ENCODE measurements at regions not wholly inside any gene's neighbourhood (a gene's known extent, or its start where the extent isn't known, plus 50 kb on each side); places are given as distances from the start of the nearest gene placed in this dataset.
A peak's percentile ranks its signal among the peaks of the same experiment; 100 is the strongest.

DNA sequence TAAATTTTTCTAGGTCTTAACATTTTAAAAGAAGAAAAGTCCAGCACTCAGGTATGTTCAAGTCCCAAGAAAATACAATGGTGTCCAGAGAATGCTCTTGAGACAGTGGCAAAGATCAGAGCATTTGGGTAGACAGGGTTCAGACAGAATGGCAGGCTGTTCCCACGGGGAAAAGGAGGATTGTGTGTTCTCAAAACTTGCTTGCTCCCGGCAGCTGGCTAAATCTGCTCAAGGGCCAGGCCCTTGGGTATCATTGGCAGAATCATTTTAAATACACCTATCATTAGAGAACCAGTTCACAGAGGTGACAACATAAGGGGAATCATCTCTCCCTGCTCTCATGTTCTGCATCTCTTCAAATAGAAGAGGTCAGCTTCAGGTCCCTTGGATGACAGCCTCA lies 456.3 kb downstream of the DTHD1 start:
- no peak for DNase-seq

- DNase-seq: peak; percentile 50
These were observed 459.4 kb downstream of the DTHD1 start for GRCh38 chr4:36740796-36741310.

DNA sequence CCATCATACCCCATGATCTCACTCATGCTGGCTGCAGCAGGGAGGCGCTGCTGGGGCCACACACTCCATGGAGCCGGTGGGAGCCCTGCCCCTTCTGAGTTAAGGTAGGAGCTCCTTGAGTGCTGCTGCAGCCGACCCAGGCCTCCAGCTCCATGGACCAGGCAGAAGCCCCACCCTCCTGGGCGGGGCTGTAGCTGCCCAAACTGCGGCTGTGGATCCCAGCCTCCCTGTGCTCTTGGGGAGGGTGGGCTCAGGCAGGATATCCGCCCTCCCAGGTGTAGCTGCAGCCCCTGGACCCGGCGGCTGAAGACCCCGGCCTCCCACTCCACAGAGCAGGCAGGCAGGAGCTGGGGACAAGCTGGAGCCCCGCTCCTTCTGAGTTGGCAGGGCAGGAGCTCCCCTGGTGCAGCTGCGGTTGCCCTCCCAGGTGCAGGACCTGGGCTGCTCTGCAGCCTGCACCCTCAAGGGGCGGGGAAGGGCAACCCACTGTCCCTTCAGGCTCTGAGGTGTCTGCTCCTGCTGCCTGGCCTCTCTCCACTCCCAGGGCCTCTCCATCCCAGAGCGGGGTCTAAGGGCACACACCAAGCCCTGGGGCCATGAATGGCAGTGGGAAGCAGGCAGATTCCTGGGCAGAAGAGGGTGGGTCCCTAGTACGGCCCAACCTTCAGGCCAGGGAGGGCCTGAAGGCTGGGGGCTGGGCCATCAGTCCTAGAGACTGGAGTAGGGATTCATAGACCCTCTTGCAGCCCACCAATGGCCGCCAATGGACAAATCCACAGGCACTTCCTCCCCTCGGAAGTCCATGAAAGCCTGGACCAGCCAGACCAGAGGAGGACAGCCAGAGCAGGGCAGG lies 466.1 kb downstream of the DTHD1 start:
- no peak for DNase-seq

- no peak for DNase-seq
These were observed 471.6 kb downstream of the DTHD1 start for GRCh38 chr4:36753048-36753447.

DNA sequence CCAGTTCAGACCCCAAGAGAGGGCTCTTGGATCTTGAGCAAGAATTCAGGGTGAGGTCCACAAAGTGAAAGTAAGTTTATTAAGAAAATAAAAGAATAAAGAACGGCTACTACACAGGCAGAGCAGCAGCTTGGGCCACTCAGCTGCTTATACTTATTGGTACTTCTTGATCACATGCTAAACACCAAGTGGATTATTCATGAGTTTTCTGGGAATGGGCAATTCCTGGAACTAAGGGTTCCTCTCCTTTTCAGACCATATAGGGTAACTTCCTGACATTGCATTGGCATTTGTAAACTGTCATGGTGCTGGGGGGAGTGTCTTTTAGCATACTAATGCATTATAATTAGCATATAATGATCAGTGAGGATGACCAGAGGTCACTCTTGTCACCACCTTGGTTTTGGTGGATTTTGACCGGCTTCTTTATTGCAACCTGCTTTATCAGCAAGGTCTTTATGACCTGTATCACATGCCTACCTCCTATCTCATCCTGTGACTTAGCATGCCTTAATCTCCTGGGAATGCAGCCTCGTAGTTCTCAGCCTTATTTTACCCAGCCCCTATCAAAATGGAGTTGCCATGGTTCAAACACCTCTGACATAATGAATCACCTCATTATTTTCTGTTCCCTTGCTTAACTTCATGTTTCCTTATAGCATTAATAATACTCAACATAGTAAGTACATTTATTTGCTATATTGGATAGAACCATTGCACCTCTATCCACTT lies 476.3 kb downstream of the DTHD1 start:
- no peak for DNase-seq

GRCh38 chr4:36758312-36759178 lies 477.1 kb downstream of the DTHD1 start:
- no peak for DNase-seq

DNA sequence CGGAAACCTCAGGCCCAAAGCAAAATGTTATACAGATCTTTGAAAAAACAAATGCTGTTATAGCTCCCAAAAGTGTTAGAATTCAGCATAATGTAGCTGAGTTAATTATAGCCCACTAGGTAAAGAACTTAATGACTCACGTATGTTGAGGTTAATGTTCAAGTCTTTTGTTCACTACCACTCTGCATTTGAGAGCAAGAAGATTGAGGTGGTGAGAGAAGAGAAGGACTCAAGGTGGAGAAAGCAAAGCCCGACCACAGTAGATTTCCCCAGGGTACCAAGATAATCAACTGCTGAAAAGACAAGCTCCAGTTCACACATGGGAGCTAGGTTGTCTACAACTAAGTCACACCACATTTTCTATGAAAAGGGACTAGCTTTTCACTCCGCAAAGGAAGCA lies 480.2 kb downstream of the DTHD1 start:
- DNase-seq: no peak

DNA sequence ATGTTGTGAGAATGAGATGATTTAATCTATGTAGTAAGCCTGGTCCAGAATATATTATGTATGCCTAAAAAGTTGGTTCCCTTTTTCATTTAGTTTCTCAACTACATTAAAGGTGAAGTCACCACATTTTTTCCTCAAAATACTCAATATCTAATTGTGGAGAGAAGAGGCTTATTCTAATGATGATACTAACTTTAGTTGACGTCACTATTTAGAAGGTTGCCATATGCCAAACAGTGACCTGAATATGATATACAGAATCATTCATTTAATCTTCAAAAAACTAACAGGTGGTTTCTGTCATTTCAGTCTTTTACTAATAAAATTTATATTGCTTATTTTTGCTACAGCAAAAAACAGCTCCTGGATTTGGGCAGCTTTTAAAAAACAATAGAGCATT lies 480.7 kb upstream of the NWD2 start:
- no peak for DNase-seq

GRCh38 chr4:36767596-36767995 lies 476.9 kb upstream of the NWD2 start:
- no peak for DNase-seq

DNA sequence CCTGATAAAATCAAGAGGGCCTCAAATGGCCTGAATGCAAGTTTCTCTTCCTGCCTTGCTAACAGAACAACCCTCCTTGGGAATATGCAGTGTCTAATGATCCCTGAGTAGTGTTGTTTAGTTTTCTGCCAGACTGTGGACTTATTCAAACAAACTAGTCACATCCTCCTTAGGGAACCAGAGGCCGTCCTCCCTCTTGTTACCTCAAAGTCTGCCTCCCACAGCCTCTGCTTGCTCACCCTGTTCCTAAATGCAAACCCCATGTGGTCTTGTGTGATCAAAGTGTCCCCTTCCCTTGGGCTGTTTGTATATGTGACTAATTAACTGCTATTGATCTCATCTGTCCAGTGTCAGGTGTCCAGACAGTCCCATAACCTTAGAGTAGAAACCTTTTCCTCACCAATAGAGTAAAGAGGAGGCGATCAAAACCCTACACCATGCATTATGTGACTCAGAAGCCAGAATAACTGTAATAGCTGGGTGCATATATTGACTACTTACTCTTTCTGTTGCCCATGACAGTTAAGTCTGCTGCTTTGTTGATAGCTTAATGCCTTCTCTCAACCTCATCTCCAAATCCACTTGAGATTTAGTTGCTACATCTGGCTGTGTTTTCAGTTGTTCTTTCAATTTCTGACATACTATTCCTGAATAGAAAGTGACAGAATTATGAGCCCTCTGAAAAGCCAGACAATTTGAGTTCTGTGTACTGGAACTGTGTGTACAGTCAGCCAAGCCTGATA lies 473.0 kb upstream of the NWD2 start:
- no peak for DNase-seq

DNA sequence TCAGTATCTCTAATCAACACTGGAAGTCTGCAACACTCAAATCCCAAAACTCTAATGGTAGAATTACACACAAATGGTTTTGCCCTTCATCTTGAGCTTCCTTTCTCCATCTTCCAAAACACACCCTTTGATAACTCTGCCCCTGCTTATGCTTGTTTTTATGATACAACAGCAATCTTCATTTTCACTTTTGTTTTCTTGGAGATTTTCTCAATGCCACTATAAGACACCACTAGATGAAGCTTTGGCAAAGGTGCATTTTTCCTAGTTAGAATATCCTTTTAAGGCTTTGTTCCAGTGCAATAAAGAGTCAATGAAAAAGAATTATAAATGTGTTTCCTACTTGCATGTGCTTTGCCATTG lies 472.4 kb upstream of the NWD2 start:
- no peak for DNase-seq

- no peak for DNase-seq
These were observed 471.1 kb upstream of the NWD2 start for GRCh38 chr4:36773467-36773866.

DNA sequence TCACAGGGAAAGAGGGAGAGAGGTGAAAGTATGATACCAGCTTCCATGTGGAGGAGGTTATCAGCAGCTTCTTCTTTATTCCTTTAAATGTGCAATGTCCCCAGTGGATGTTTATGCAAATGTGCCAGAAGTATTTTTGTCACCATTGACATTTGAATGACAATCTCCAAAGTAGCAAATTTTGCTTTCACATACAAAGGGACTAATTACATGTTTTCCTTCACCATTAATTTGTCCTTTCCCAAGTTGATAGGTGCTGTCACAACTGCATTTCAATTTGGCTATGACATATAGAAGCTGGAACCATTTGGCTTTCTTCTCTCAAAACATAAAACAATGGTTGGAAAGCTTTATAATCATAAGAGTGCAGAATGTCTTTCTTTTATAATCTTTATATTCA lies 469.0 kb upstream of the NWD2 start:
- no peak for DNase-seq

- no peak for DNase-seq
These were observed 464.9 kb upstream of the NWD2 start for GRCh38 chr4:36779601-36780000.

DNA sequence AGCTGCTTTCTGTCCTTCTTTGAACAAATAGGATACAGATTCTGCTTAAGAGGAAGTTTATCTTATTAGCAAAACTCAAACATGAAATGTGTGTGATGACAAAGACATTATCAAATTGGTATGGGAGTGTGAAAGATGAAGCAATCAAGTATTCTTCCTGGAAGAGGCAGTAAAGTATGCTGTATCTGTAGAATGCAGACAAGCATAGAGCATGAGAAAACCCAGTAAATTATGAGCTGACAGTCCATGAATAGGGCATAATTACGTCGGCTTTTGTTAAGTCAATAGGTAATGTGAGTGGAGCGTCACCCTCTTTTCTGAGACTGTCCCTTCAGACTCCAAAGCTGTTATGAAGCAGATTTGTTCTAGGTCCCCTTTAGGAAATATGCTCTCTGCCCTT lies 458.6 kb upstream of the NWD2 start:
- peak; percentile 59 for DNase-seq

DNA sequence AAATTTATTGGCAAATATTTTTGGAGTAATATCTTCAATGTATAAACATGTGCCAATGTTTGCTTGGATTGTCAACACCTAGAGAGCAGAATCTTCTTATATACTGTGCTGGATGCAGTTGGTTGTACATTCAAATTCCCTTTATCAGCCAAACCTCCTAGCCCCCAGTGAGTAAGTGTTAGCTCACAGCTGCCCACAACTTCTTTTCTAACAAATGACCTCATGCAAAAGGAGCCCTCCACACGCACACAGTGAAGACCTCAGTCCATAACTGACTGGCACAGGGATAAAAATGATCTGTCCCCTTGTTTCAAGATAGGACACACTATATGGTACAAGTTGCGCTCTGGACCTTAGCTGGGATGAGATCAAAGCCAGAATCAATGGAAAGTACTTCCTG lies 458.0 kb upstream of the NWD2 start:
- no peak for DNase-seq

DNA sequence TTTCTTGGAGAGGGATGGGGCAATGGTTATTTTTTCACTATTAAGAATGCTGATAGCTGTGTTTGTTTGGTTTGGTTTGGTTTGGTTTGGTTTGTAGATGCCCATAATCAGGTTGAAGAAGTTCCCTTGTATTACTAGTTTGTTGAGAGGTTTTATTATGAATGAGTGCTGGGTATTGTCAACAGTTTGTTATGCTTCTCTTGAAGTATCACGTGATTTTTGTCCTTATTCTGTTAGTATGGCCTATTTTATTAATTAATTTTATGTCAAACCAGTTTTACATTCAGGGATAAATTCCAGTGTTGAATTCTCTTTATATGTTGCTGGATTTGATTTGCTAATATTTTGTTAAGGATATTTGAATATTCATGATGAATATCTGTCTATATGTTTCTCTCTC lies 449.8 kb upstream of the NWD2 start:
- DNase-seq: no peak

DNA sequence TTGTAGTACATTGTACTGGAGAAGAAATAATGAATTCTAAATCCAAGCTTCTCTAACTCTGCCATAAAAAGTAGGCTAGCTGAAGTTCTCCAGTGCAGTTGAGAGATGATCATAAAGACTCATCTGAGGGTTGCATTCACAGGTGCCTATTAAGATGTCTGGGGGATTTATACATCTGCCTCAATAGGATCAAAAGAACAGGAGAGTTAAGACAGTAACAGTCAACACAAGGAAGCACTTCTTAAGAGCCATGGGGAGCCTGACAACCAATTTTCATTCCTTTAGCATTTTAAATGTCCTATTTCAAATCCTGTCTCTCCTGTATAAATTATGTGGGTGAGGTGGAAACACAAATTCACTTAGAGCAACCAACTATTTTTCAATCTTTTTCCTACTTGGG lies 432.4 kb upstream of the NWD2 start:
- DNase-seq: no peak

- DNase-seq: no peak
These were observed 429.0 kb upstream of the NWD2 start for GRCh38 chr4:36815536-36815935.

DNA sequence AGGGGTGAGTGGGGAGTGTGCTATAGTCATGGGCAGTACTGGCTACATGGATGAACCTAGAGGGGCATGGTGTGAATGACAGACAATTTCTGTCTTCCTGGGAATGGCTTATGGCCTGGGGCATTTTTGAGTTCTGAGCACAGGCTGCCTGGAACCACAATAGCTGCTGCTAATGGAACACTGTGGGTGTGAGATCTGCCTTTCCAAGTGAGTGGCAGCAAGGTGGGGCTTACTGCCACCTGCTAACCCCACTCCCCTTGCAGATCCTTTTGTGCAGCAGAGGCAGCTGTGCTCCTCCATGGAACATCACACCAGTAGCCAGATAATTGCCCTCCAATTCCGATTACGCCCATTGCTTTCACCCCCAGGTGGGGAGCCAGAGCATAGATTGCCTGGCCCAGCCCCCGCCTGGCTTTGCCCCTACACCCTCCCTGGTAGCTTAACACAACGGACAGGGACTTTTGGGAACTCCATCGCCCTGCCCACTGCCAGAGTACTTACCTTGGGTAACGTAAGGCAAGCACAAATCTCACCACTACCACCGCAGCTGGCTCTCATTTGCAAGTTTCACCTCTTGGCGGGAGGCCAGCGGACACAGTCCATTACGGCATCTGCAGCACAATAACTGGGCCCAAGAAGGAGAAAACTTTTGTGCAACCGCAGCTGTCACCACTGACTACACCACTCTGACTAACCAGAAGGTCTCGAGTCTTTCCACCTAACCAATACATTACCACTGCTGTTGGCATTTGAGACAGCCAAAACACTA lies 421.2 kb upstream of the NWD2 start:
- peak; percentile 74 for DNase-seq

- DNase-seq: no peak
These were observed 419.9 kb upstream of the NWD2 start for GRCh38 chr4:36824682-36825081.

- no peak for DNase-seq
These were observed 409.3 kb upstream of the NWD2 start for GRCh38 chr4:36835246-36835645.

Measured in COR-L47 (cell line).